GM23248 (cell line): ENCODE measurements at regions not wholly inside any gene's neighbourhood (a gene's known extent, or its start where the extent isn't known, plus 50 kb on each side); places are given as distances from the start of the nearest gene placed in this dataset.

Experiments
- DNase-seq: peaks from one replicate; pipeline ENCODE4 v3.0.0-alpha.2; 2015
- H2AFZ ChIP-seq: fragments of 200-600 bp; sonication (generic); 2 replicates; pipeline ENCODE4 v1.6.1; 2016; ENCODE audit warnings: antibody characterized with exemption
- H3F3A ChIP-seq: fragments of 200-600 bp; sonication (generic); 2 replicates; pipeline ENCODE4 v1.6.1; 2016; ENCODE audit warnings: mild to moderate bottlenecking, antibody characterized with exemption, mixed run types; ENCODE audit not compliant: insufficient read depth
- H3K27ac ChIP-seq: fragments of 200-600 bp; sonication (generic); 2 replicates; pipeline ENCODE4 v1.5.1; 2016; ENCODE audit warnings: mild to moderate bottlenecking
- H3K27me3 ChIP-seq: fragments of 200-600 bp; sonication (generic); replicated peaks from 2 replicates; pipeline ENCODE4 v1.6.1; 2016; ENCODE audit warnings: mild to moderate bottlenecking; ENCODE audit not compliant: insufficient read depth
- H3K36me3 ChIP-seq: fragments of 200-600 bp; sonication (generic); 2 replicates; pipeline ENCODE4 v1.6.1; 2016; ENCODE audit warnings: low read depth, mild to moderate bottlenecking
- H3K4me1 ChIP-seq: fragments of 200-600 bp; sonication (generic); 2 replicates; pipeline ENCODE4 v1.6.1; 2016; ENCODE audit warnings: mild to moderate bottlenecking; ENCODE audit not compliant: insufficient read depth
- H3K4me2 ChIP-seq: fragments of 200-600 bp; sonication (generic); one replicate; pipeline ENCODE4 v1.6.1; 2016; ENCODE audit warnings: mild to moderate bottlenecking; ENCODE audit not compliant: unreplicated experiment
- H3K4me3 ChIP-seq: fragments of 200-600 bp; sonication (generic); 2 replicates; pipeline ENCODE4 v1.5.1; 2016; ENCODE audit warnings: mild to moderate bottlenecking
- H3K79me2 ChIP-seq: fragments of 200-600 bp; sonication (generic); 2 replicates; pipeline ENCODE4 v1.6.1; 2016; ENCODE audit warnings: mild to moderate bottlenecking; ENCODE audit not compliant: insufficient read depth
- H3K9ac ChIP-seq: fragments of 200-600 bp; sonication (generic); 2 replicates; pipeline ENCODE4 v1.6.1; 2016; ENCODE audit warnings: mild to moderate bottlenecking
- H3K9me2 ChIP-seq: fragments of 200-600 bp; sonication (generic); 2 replicates; pipeline ENCODE4 v1.6.1; 2016; ENCODE audit warnings: mixed run types, mild to moderate bottlenecking, moderate library complexity; ENCODE audit not compliant: insufficient read depth
- H3K9me3 ChIP-seq: fragments of 200-600 bp; sonication (generic); one replicate; pipeline ENCODE4 v1.6.1; 2017; ENCODE audit warnings: low read depth
- H4K20me1 ChIP-seq: fragments of 200-600 bp; sonication (generic); 2 replicates; pipeline ENCODE4 v1.6.0; 2016; ENCODE audit not compliant: insufficient read depth
- EZH2 ChIP-seq: fragments of 200-600 bp; sonication (generic); IDR thresholded peaks from 2 replicates; pipeline ENCODE4 v1.6.1; 2018; ENCODE audit warnings: antibody characterized with exemption, mild to moderate bottlenecking; ENCODE audit not compliant: insufficient read depth, poor library complexity, severe bottlenecking
- EZH2phosphoT487 ChIP-seq: fragments of 200-600 bp; sonication (generic); IDR thresholded peaks from 2 replicates; pipeline ENCODE4 v1.6.1; 2018; ENCODE audit warnings: antibody characterized with exemption, moderate library complexity, mild to moderate bottlenecking, low read depth; ENCODE audit not compliant: insufficient read depth
- WGBS, 2 experiments: methylation state at CpG; one replicate each; pipeline ENCODE4 v1.1.6; 2015 to 2017; ENCODE audit warnings: low lambda C conversion rate in 2 of 2, low coverage in 1 of 2; ENCODE audit errors: missing lambda C conversion rate in 2 of 2; 5-methylcytosine and 5-hydroxymethylcytosine counted together
- in situ Hi-C: fragments of 300-500 bp; cut with MboI; formaldehyde crosslinking; loops from 2 replicates; pipeline ENCODE4 v1.15.0; 2020

- no peaks in the 10 kb centered on the region for H3F3A ChIP-seq
- H3K4me1 ChIP-seq: no peaks in the 10 kb centered on the region
- TF ChIP-seq EZH2 (no peak), EZH2phosphoT487 (no peak)
- no peak overlapping the region for H2AFZ ChIP-seq
- no peak overlapping the region for H3K27ac ChIP-seq
- H3K27me3 ChIP-seq: no peaks in the 10 kb centered on the region
- H3K4me3 ChIP-seq: no peak overlapping the region
- 3% methylated on average over 6 of the region's 6 CpGs for WGBS, 2 experiments
- in situ Hi-C loops: no loop called here
- no peaks in the 10 kb centered on the region for H4K20me1 ChIP-seq
- no peaks in the 10 kb centered on the region for H3K9me2 ChIP-seq
- no peak overlapping the region for H3K4me2 ChIP-seq
- peak; percentile 15 for DNase-seq
- no peaks in the 10 kb centered on the region for H3K9me3 ChIP-seq
- H3K36me3 ChIP-seq: no peaks in the 10 kb centered on the region
- no peaks in the 10 kb centered on the region for H3K79me2 ChIP-seq
- H3K9ac ChIP-seq: no peak overlapping the region
Measured at GRCh38 chrX:148133105-148133725, 152.1 kb downstream of the FMR1NB start.

GRCh38 chrX:148134578-148134977, 153.4 kb downstream of the FMR1NB start:
- H3K9me2 ChIP-seq: no peaks in the 10 kb centered on the region
- H3K27me3 ChIP-seq: no peaks in the 10 kb centered on the region
- WGBS, 2 experiments: 27 to 31% methylated on average over 1 of the region's 1 CpG
- H3K9me3 ChIP-seq: no peaks in the 10 kb centered on the region
- H3K36me3 ChIP-seq: no peaks in the 10 kb centered on the region
- H3K4me1 ChIP-seq: no peaks in the 10 kb centered on the region
- no peak for DNase-seq
- in situ Hi-C loops: no loop called here
- H3K4me2 ChIP-seq: no peak overlapping the region
- H3F3A ChIP-seq: no peaks in the 10 kb centered on the region
- H4K20me1 ChIP-seq: no peaks in the 10 kb centered on the region
- H2AFZ ChIP-seq: no peak overlapping the region
- no peak overlapping the region for H3K27ac ChIP-seq
- no peak for TF ChIP-seq EZH2phosphoT487
- no peak overlapping the region for H3K9ac ChIP-seq
- H3K4me3 ChIP-seq: no peak overlapping the region
- no peaks in the 10 kb centered on the region for H3K79me2 ChIP-seq

GRCh38 chrX:148135738-148136137, 154.6 kb downstream of the FMR1NB start:
- no peak overlapping the region for H3K27ac ChIP-seq

GRCh38 chrX:148146121-148146520, 165.0 kb downstream of the FMR1NB start:
- no peak overlapping the region for H3K27ac ChIP-seq
- H3K4me2 ChIP-seq: no peak overlapping the region
- no peaks in the 10 kb centered on the region for H3K27me3 ChIP-seq
- 52 to 63% methylated on average over 2 of the region's 2 CpGs for WGBS, 2 experiments
- H3K9me3 ChIP-seq: no peaks in the 10 kb centered on the region
- H4K20me1 ChIP-seq: no peaks in the 10 kb centered on the region
- no peak for DNase-seq
- H2AFZ ChIP-seq: no peak overlapping the region
- in situ Hi-C loops: no loop called here
- no peak overlapping the region for H3K9ac ChIP-seq
- no peak overlapping the region for H3K4me3 ChIP-seq
- H3K9me2 ChIP-seq: no peaks in the 10 kb centered on the region
- no peak for TF ChIP-seq EZH2
- no peak for TF ChIP-seq EZH2phosphoT487
- no peaks in the 10 kb centered on the region for H3K4me1 ChIP-seq
- H3K79me2 ChIP-seq: no peaks in the 10 kb centered on the region
- H3F3A ChIP-seq: no peaks in the 10 kb centered on the region
- H3K36me3 ChIP-seq: no peaks in the 10 kb centered on the region

More at GRCh38 chrX:148135738-148136137, 154.6 kb downstream of the FMR1NB start:
- no peak overlapping the region for H3K4me3 ChIP-seq
- H3K9me3 ChIP-seq: no peaks in the 10 kb centered on the region
- peak; percentile 48 for DNase-seq
- no peak overlapping the region for H3K4me2 ChIP-seq
- no peaks in the 10 kb centered on the region for H3K4me1 ChIP-seq
- H3K27me3 ChIP-seq: no peaks in the 10 kb centered on the region
- H3F3A ChIP-seq: no peaks in the 10 kb centered on the region
- H3K9ac ChIP-seq: no peak overlapping the region
- no peaks in the 10 kb centered on the region for H3K9me2 ChIP-seq
- in situ Hi-C loops: no loop called here
- H4K20me1 ChIP-seq: no peaks in the 10 kb centered on the region
- 0% methylated on average over 1 of the region's 1 CpG for WGBS, 2 experiments
- TF ChIP-seq EZH2phosphoT487 (no peak), EZH2 (no peak)
- H3K36me3 ChIP-seq: no peaks in the 10 kb centered on the region
- H2AFZ ChIP-seq: no peak overlapping the region
- H3K79me2 ChIP-seq: no peaks in the 10 kb centered on the region

- Histone ChIP-seq H3K27me3 (no peaks in the 10 kb centered on the region), H3K79me2 (no peaks in the 10 kb centered on the region), H3K36me3 (no peaks in the 10 kb centered on the region), H3K27ac (no peak overlapping the region), H3K4me3 (no peak overlapping the region), H3K4me1 (no peaks in the 10 kb centered on the region), H3K9ac (no peak overlapping the region), H3K9me3 (no peaks in the 10 kb centered on the region), H3F3A (no peaks in the 10 kb centered on the region), H4K20me1 (no peaks in the 10 kb centered on the region), H3K4me2 (no peak overlapping the region), H3K9me2 (no peaks in the 10 kb centered on the region), H2AFZ (no peak overlapping the region)
- in situ Hi-C loops: no loop called here
- WGBS, 2 experiments: 38 to 60% methylated on average over 1 of the region's 1 CpG
- no peak for TF ChIP-seq EZH2
- no peak for TF ChIP-seq EZH2phosphoT487
- no peak for DNase-seq
Measured at GRCh38 chrX:148156986-148157385, 175.8 kb downstream of the FMR1NB start.
